VCaP (cell line): ENCODE measurements at regions not wholly inside any gene's neighbourhood (a gene's known extent, or its start where the extent isn't known, plus 50 kb on each side); places are given as distances from the start of the nearest gene placed in this dataset.
A peak's percentile ranks its signal among the peaks of the same experiment; 100 is the strongest.

Source experiments
- H3K27ac ChIP-seq: fragments of 450-650 bp; 2 replicates; pipeline ENCODE4 v1.5.1; 2017
- TF ChIP-seq, protein P1 (sequence below): fragments of 450-650 bp; conservative IDR thresholded peaks from 2 replicates; pipeline ENCODE4 v1.5.1; 2017; ENCODE audit warnings: mild to moderate bottlenecking, moderate library complexity

DNA sequence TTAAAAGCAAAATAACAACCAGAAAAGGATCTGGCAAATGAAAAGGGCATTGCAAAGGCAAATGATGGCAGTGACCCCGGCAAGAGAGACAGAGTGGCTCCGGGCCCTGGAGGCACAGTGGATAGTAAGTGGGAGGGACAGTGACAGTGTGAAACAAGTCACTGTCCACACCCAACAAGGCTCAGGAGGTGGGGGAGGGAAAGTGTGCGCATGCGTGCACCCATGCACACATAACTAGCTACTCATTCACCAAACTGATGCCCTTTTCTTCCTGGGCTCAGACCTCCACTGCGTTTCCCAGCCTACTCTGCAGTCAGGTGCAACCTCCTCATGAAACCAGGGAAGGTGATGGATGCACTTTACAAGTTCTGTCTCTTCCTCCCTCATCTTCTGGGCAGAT is 108.4 kb downstream of the SHANK2 start:
- H3K27ac ChIP-seq, result no peak overlapping the region
- TF ChIP-seq, protein P1, sequence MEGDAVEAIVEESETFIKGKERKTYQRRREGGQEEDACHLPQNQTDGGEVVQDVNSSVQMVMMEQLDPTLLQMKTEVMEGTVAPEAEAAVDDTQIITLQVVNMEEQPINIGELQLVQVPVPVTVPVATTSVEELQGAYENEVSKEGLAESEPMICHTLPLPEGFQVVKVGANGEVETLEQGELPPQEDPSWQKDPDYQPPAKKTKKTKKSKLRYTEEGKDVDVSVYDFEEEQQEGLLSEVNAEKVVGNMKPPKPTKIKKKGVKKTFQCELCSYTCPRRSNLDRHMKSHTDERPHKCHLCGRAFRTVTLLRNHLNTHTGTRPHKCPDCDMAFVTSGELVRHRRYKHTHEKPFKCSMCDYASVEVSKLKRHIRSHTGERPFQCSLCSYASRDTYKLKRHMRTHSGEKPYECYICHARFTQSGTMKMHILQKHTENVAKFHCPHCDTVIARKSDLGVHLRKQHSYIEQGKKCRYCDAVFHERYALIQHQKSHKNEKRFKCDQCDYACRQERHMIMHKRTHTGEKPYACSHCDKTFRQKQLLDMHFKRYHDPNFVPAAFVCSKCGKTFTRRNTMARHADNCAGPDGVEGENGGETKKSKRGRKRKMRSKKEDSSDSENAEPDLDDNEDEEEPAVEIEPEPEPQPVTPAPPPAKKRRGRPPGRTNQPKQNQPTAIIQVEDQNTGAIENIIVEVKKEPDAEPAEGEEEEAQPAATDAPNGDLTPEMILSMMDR, result no peak

DNA sequence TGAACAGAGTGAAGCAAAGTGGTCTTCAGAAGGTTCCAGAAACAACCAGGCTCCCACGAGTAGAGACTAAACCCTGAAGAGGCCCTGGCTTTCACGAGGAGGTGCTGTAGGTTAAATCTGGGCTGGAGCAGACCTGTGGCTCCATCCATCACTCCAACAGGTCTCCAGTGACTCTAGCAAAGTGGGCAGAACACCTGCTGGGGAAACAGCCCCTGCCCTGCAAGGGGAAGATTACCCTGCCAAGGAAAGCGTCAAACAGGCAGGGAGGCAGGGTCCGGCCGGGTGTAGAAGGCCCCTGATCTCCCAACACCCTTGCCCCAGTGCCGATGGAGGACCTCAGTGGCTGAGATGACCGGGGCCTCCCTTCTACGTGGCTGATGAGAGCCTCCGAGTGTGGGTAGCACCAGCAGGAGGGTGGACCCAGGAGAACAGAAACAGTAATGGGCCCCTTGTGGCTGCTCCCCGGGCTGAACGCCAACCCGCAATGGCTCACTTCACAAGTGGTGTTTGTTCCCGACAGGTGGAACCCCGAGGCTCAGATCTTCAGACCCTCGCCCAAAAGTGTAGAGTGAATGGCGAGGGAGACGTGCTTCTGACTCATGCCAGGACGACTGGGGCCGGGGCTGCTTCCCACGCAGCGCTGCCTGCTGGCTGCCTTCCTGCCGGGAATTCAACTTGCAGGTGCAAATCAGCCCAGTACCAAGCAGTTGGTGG is 112.0 kb downstream of the SHANK2 start:
- H3K27ac ChIP-seq, result peak overlapping the region; percentile 77
- TF ChIP-seq, protein P1, result no peak

DNA sequence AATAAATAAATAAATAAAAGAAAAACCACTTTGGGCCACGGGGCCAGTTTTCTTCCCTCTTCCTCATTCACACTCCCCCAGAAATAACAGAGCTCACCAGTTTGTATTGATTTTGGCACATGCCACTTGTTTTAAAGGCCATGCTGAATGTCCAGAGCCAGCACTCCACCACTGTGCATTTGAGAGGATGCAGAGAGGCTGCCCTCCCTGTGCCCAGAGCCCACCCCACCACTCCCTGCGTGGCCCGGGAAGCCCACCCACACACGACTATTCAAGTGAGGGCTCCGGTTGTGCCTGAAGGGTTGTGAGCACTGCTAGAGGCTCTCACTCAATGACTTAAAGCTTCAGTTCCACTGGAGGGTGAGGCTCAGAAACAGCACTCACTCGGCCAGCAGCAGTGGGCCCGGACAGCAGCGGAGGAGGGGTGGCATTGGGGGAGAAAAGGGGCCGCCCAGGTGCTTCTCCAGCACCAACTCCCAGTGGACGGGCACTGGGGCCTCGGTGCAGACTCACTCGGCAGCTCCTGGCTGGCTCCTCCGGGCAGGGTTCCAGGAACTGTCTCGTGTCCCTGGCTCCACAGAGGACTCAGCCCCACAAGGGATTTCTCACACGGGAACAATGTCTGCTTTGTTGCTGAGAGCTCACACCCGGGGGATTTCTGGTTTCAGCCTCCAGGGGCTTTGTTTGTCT is 112.7 kb downstream of the SHANK2 start:
- peak overlapping the region; percentile 77 for H3K27ac ChIP-seq
- TF ChIP-seq, protein P1, result no peak

DNA sequence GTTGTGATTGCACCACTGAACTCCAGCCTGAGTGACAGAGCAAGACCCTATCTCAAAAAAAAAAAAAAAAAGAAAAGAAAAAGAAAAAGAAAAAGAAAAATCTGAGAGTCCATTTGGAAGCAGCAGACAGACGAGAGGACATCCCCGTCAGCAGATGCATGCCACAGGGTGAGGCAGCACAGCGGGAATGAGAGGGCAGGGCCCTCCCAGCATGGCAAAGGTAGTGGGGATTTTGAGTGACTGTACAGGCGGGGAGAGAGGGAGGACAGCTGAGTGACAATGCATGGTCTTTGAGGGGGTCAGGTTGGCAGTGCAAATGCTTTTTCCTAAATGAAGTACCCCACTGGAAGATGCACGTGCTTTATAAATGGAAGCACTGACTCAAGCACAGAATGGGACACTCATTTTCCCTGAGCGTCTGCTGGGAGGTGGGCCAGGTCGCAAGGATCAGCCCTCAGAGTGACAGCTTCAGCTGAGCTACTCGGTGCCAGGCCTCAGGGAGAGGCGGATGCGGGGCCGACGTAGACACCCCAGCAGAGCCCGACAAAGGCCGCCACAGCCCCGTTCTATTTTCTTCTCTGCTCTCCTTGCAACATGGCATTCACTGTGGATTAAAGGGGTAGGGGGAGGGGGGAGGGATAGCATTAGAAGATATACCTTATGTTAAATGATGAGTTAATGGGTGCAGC is 113.5 kb downstream of the SHANK2 start:
- H3K27ac ChIP-seq, result peak overlapping the region; percentile 77
- TF ChIP-seq, protein P1, result no peak

DNA sequence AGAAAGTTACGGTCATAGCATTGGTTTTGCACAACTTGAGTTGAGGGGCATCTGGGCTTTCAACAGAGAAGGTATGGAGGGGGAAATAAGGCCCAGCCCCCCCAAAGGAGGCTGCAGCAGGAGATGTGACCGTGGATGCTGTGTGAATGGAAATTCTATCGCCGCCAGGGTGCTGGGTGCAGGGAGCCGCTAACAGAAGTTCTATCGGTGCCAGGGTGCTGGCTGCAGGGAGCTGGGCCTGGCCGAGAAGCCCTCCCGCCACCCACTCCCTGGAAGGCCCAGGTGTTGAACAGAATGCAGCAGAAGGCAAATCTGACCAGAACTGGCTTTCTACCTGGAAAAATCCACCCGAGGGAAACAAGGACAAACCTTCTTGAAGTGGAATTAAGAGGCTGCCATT is 115.0 kb downstream of the SHANK2 start:
- no peak overlapping the region for H3K27ac ChIP-seq
- TF ChIP-seq, protein P1, result no peak

DNA sequence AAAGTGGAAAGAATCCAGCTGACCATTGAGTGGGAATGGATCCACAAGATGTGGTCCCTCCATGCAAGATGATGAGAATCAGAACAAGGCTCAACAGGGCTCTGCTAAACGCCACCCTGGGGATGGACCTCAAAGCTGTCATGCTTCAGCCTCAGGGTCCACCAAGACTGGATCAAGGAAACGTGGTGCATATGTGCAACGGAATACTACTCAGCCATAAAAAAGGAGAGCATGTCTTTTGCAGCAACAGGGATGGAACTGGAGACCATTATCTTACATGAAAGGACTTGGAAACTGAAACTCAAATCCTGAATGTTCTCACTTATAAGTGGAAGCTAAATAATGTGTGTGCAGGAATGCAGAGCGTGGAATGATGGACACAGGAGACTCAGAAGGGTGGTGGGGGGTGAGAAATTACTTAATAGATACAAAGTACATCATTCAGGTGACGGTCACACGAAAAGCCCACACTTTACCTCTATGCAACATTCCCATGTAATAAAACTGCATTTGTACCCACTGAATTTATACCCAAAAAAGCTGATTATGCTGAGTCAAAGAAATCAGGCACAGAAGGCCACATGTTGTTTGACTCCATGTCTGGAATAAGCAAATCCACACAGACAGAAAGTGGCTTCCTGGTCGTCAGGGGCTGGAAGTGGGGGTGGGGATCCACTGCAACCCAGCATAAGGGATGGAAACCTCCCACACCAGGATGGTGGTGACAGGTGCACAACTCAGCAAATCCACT is 116.1 kb downstream of the SHANK2 start:
- TF ChIP-seq, protein P1, result no peak
- no peak overlapping the region for H3K27ac ChIP-seq

DNA sequence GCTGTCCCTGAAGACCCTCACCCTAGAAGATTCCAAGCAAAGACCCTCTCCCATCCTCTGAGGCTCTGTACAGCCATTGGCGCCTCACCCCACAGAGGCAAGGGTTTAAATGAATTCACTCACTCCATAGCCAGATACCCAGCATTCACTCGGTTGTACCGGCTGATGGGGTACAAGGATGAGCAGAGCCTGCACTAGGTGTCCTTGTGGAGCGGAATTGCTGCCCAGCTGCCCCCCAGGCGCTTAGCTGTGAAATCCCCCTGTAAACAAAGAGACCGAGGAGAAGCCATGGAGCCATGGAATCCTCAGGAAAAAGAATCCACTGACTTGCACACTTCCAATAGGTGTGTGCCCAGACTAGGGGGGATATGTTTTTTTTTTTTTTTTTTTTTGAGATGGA is 117.3 kb downstream of the SHANK2 start:
- TF ChIP-seq, protein P1, result no peak
- H3K27ac ChIP-seq, result no peak overlapping the region
